HCT116 (cell line): ENCODE measurements at regions not wholly inside any gene's neighbourhood (a gene's known extent, or its start where the extent isn't known, plus 50 kb on each side); places are given as distances from the start of the nearest gene placed in this dataset.

Source experiments
- ATAC-seq: fragments of 200-7000 bp; cut with Tn5 transposase; 2 replicates; pipeline ENCODE4 v1.9.1; 2020; ENCODE audit warnings: mild to moderate bottlenecking, moderate library complexity
- BruUV-seq: library from RNA; stranded (reverse); fragments of 400-500 nt; replicated peaks from 2 replicates; lab custom pipeline; 2021; lab: Mats Ljungman, UMichigan
- CTCF ChIA-PET: fragments of 300-600 bp; sonication (Branson Sonifier 250); formaldehyde crosslinking; loops from one replicate; lab custom pipeline; 2021; ENCODE audit warnings: antibody characterized with exemption; lab: Charles Lee
- POLR2A ChIA-PET: fragments of 300-600, 350-600 bp; sonication (Branson Sonifier 250); formaldehyde crosslinking; loops from one replicate; lab custom pipeline; 2021; ENCODE audit warnings: antibody characterized with exemption; lab: Charles Lee
- RAD21 ChIA-PET, 2 experiments: fragments of 300-600 bp; sonication (Branson Sonifier 250); formaldehyde crosslinking; loops; one replicate each; lab custom pipeline; 2023; ENCODE audit warnings: low total read pairs in 2 of 2; ENCODE audit not compliant: uncharacterized antibody in 2 of 2, unreplicated experiment in 2 of 2, low non-redundant PET in 1 of 2; lab: Charles Lee
- DNase-seq: peaks from one replicate; pipeline ENCODE4 v3.0.0-alpha.2; 2010; ENCODE audit warnings: low read depth, low spot score
- H2AFZ ChIP-seq: fragments of 200-600 bp; shearing (Covaris generic), sonication (generic); 2 replicates; pipeline ENCODE4 v1.6.1; 2017; ENCODE audit warnings: low read depth, mixed run types, mixed read lengths, antibody characterized with exemption, low read length; ENCODE audit not compliant: poor library complexity, severe bottlenecking
- H3K27ac ChIP-seq: 2 replicates; pipeline ENCODE4 v1.5.1; 2012; ENCODE audit warnings: low read depth, low read length
- H3K27me3 ChIP-seq: fragments of 200-600 bp; sonication (generic); 2 replicates; pipeline ENCODE4 v1.6.1; 2016; ENCODE audit warnings: mixed run types, low read length, mixed read lengths; ENCODE audit not compliant: insufficient read depth
- H3K36me3 ChIP-seq, 2 experiments: fragments of 200-500 bp in 1 of 2; fragments of 200-600 bp in 1 of 2; sonication (Bioruptor generic) in 1 of 2; sonication (generic) in 1 of 2; 2 replicates each; pipeline versions ENCODE4 v1.5.1 to v1.6.1; 2014 to 2016; ENCODE audit warnings: low read length in 2 of 2, inconsistent platforms in 1 of 2, mixed read lengths in 1 of 2, mixed run types in 1 of 2; ENCODE audit not compliant: insufficient read depth in 2 of 2, control insufficient read depth in 1 of 2
- H3K4me1 ChIP-seq, 2 experiments: fragments of 200-600 bp in 1 of 2; sonication (generic) in 1 of 2; 2 replicates each; pipeline versions ENCODE4 v1.5.1 to v1.6.1; 2012 to 2017; ENCODE audit warnings: low read length in 2 of 2, inconsistent platforms in 1 of 2, mild to moderate bottlenecking in 1 of 2, mixed read lengths in 1 of 2, mixed run types in 1 of 2, moderate library complexity in 1 of 2; ENCODE audit not compliant: insufficient read depth in 2 of 2, control insufficient read depth in 1 of 2
- H3K4me2 ChIP-seq: fragments of 200-600 bp; sonication (generic); 2 replicates; pipeline ENCODE4 v1.6.1; 2017; ENCODE audit warnings: mixed run types, low read length, mixed read lengths
- H3K4me3 ChIP-seq, 2 experiments: fragments of 200-600 bp in 1 of 2; sonication (generic) in 1 of 2; replicated peaks in 1 of 2; 2 replicates each; pipeline ENCODE4 v1.5.1; 2011 to 2016; ENCODE audit warnings: low read length in 2 of 2, control low read depth in 1 of 2, low read depth in 1 of 2, mild to moderate bottlenecking in 1 of 2, mixed read lengths in 1 of 2, mixed run types in 1 of 2
- H3K79me2 ChIP-seq: fragments of 200-600 bp; sonication (generic); 2 replicates; pipeline ENCODE4 v1.6.1; 2017; ENCODE audit warnings: mild to moderate bottlenecking, mixed run types, low read length, moderate library complexity, mixed read lengths; ENCODE audit not compliant: insufficient read depth
- H3K9ac ChIP-seq: fragments of 200-600 bp; sonication (generic); 2 replicates; pipeline ENCODE4 v1.6.1; 2016; ENCODE audit warnings: low read length, mixed read lengths
- H3K9me2 ChIP-seq: fragments of 200-600 bp; sonication (generic), shearing (Covaris generic); 2 replicates; pipeline ENCODE4 v1.6.1; 2017; ENCODE audit warnings: mixed run types, mild to moderate bottlenecking, moderate library complexity; ENCODE audit not compliant: insufficient read depth
- H3K9me3 ChIP-seq, 2 experiments: fragments of 200-500 bp in 1 of 2; fragments of 200-600 bp in 1 of 2; sonication (Bioruptor generic) in 1 of 2; sonication (generic) in 1 of 2; 2 replicates each; pipeline ENCODE4 v1.6.1; 2014 to 2017; ENCODE audit warnings: low read length in 2 of 2, mixed read lengths in 2 of 2, inconsistent platforms in 1 of 2, low read depth in 1 of 2, mild to moderate bottlenecking in 1 of 2, mixed run types in 1 of 2, moderate library complexity in 1 of 2; ENCODE audit not compliant: control insufficient read depth in 1 of 2, insufficient read depth in 1 of 2
- H4K20me1 ChIP-seq: fragments of 200-600 bp; sonication (generic), shearing (Covaris generic); 2 replicates; pipeline ENCODE4 v1.6.1; 2017; ENCODE audit warnings: mixed run types, mild to moderate bottlenecking, moderate library complexity; ENCODE audit not compliant: insufficient read depth
- ATF3 ChIP-seq: IDR thresholded peaks from 2 replicates; pipeline ENCODE4 v1.6.1; 2012
- CBX3 ChIP-seq: IDR thresholded peaks from 2 replicates; pipeline ENCODE4 v1.6.1; 2012; ENCODE audit warnings: low read depth
- CTCF ChIP-seq, 3 experiments: fragments of 200-600 bp in 1 of 3; sonication (generic) in 1 of 3; IDR thresholded peaks in 2 of 3; conservative IDR thresholded peaks in 1 of 3; 2 replicates each; pipeline ENCODE4 v1.5.1; 2012 to 2017; ENCODE audit warnings: low read depth in 2 of 3, low read length in 2 of 3, antibody characterized with exemption in 1 of 3, borderline replicate concordance in 1 of 3, control low read depth in 1 of 3, mild to moderate bottlenecking in 1 of 3, mixed read lengths in 1 of 3, mixed run types in 1 of 3, moderate library complexity in 1 of 3; ENCODE audit not compliant: insufficient read depth in 1 of 3
- EZH2phosphoT487 ChIP-seq: fragments of 200-600 bp; IDR thresholded peaks from 2 replicates; pipeline ENCODE4 v1.6.1; 2018; ENCODE audit warnings: antibody characterized with exemption, borderline replicate concordance
- MAX ChIP-seq: IDR thresholded peaks from 2 replicates; pipeline ENCODE4 v1.6.1; 2012
- POLR2AphosphoS5 ChIP-seq: IDR thresholded peaks from 2 replicates; pipeline ENCODE4 v1.6.1; 2011; ENCODE audit warnings: mild to moderate bottlenecking, low read depth, low read length, moderate library complexity
- SP1 ChIP-seq: IDR thresholded peaks from 2 replicates; pipeline ENCODE4 v1.6.1; 2012; ENCODE audit warnings: low read depth
- ZBTB33 ChIP-seq: IDR thresholded peaks from 2 replicates; pipeline ENCODE4 v1.6.1; 2011; ENCODE audit warnings: mild to moderate bottlenecking, low read length, moderate library complexity; ENCODE audit not compliant: insufficient replicate concordance; ENCODE audit errors: extremely low read depth
- ZNF274 ChIP-seq: fragments of 200-500 bp; sonication (Bioruptor generic); IDR thresholded peaks from 2 replicates; pipeline ENCODE4 v1.6.1; 2014; ENCODE audit warnings: mild to moderate bottlenecking, low read depth, low read length, inconsistent platforms
- intact Hi-C: fragments of 100-400 bp; cut with micrococcal nuclease; formaldehyde crosslinking; loops from 2 replicates; pipeline ENCODE4 v1.10.0; 2022

GRCh38 chr6:133697666-133698065 is 191.2 kb upstream of the TCF21 start:
- DNase-seq (no peak), ATAC-seq (no peak)
- H4K20me1 ChIP-seq: no peaks in the 10 kb centered on the region
- H3K4me3 ChIP-seq: no peak overlapping the region
- intact Hi-C loops: no loop called here
- H3K4me1 ChIP-seq: no peaks in the 10 kb centered on the region
- TF ChIP-seq ATF3 (no peak), SP1 (no peak), ZBTB33 (no peak), CBX3 (no peak), CTCF (IDR thresholded peaks at IDR 0.05 in 2 of 3, conservative IDR thresholded peaks at IDR 0.05 in 1 of 3; ENCODE audit: borderline replicate concordance in 1 of 3, insufficient read depth in 1 of 3, low read depth in 2 of 3, low read length in 2 of 3) (no peak), POLR2AphosphoS5 (no peak), EZH2phosphoT487 (no peak), ZNF274 (no peak), MAX (no peak)
- no TSS peak for BruUV-seq
- H2AFZ ChIP-seq: no peak overlapping the region
- no peaks in the 10 kb centered on the region for H3K27me3 ChIP-seq
- ChIA-PET RAD21 (no interaction called here), POLR2A (no interaction called here), CTCF (no interaction called here)
- H3K9me2 ChIP-seq: no peaks in the 10 kb centered on the region
- H3K36me3 ChIP-seq: no peaks in the 10 kb centered on the region
- H3K4me2 ChIP-seq: no peak overlapping the region
- H3K9ac ChIP-seq: no peak overlapping the region
- H3K79me2 ChIP-seq: no peaks in the 10 kb centered on the region
- no peak overlapping the region for H3K27ac ChIP-seq
- H3K9me3 ChIP-seq: no peaks in the 10 kb centered on the region
